ENCODE measurements at regions not wholly inside any gene's neighbourhood (a gene's known extent, or its start where the extent isn't known, plus 50 kb on each side); places are given as distances from the start of the nearest gene placed in this dataset.
"Not testable (repeated sequence)": the region's sequence is repeated elsewhere in the genome, so short reads cannot be mapped to it uniquely, and the experiment has no call there.

- DNase-seq = no peak
These were observed 324.1 kb upstream of the GRAMD2B start for GRCh38 chr5:126099077-126099476.

GRCh38 chr5:126100767-126101166 lies 322.4 kb upstream of the GRAMD2B start:
- DNase-seq = no peak

- no peak for DNase-seq
These were observed 321.3 kb upstream of the GRAMD2B start for GRCh38 chr5:126101901-126102300.

DNA sequence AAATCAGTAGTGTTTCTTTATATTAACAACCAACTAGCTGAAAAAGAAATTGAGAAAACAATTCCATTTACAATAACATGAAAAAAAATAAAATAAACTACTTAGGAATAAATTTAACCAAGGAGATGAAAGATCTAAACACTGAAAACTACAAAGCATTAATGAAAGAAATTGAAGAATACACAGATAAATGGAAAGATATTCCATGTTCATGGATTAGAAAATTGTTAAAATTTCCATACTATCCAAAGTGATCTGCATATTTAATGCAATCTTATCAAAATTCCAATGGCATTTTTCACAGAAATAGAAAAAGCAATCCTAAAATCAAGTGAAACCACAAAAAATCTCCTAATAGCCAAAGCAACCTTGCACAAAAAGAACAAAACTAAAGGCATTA lies 320.2 kb upstream of the GRAMD2B start:
- no peak for DNase-seq

DNA sequence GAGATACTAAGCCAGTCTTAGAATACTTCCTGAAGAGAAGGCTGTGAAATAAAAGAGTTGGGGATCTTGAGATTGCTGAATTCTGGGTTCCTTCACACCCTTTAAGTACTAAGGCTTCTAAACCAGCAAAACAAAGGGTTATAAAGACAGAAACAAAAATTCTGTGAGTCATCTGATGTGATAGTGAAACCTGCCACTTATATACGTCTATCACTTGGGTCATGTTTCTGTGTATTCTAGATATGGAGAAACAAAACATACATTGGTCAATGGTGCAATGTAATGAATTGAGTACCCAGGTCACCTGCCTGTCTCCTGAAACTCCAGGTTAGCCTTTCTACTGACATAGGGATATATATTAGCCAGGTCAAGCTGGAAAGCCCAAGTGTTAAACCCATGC lies 319.3 kb upstream of the GRAMD2B start:
- DNase-seq = no peak

DNA sequence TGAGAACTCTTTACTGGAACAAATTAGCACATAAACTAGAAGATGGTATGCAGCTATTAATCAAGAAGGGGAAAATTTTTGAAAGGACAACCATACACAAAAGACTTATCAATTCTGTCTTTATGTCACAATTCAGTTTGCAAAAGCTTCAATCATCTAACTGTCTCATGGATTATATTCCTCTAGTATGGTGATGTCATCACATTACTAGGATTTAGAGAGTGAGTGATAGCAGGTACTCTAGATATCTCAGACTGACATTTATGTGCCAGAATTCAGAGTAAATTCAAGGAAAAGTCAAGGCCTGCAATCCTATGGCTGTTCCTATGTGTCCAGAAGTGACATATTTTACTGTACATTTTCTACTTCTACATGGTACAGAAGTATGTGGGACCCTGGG lies 318.9 kb upstream of the GRAMD2B start:
- DNase-seq = no peak

DNA sequence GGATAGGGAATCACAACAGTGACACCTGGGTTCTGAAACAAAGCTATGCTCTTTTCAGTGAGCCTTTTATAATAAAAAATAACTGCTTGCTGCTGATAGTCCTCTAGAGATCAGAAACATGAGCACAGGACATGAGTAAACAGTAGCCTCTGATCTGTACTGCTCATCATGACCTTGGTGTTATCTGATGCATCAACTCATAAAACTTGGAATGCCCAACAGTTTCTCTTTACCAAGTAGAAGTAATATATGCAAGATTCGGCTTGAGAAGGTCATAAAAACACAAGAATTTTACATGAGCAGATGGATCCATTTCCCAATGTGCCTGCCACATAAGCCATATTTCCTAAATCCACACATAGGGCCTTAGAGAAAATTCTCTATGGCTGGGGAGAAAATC lies 318.3 kb upstream of the GRAMD2B start:
- DNase-seq = no peak

DNA sequence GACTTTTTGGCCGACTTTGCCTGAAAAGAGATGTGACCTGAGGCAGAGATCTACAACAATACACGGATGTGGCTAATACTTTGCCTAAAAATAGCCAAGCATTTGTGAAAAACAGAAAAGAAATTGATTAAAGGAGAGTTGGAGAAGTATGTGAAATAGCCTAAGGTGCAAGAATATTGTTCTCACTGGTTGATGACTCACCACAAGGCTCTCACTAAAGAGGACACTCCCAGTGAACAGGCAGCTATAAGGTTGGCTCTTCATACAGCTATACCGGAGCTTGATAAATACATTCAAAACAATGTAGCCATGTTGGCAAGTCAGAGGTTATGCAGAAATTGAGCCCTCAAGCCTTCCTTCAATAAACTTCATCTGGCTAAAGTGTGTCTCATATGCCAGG lies 317.2 kb upstream of the GRAMD2B start:
- DNase-seq = no peak

GRCh38 chr5:126107381-126107780 lies 315.8 kb upstream of the GRAMD2B start:
- no peak for DNase-seq

- DNase-seq = no peak
These were observed 314.7 kb upstream of the GRAMD2B start for GRCh38 chr5:126108470-126108869.

DNA sequence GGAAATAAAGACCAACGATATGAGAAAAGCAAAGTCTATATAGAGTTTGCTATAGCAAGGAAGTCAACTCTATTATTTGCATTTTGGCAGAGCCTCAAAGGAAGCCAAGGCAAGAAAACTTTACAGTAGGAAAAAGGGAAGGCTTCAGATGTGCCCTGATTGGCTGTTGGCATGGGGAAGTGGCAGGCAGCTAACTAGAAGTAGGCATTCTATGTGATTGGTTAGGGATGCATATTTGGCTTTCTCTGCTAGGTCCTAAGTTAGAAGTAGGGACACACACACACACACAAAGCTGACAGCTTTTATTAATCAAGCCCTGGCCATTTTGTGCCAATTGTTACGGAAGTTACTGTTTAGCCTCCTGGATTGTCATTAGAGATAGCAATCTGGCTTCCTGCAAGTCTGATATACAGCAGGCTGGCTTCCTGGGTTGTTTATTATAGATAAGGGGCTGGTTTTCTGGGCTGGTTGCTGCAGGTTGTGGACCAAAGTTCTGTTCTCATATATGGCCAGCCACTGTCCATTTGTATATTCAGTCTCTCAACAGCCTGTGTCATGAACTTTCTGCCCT lies 308.1 kb upstream of the GRAMD2B start:
- DNase-seq = no peak

- DNase-seq = no peak
These were observed 306.2 kb upstream of the GRAMD2B start for GRCh38 chr5:126117044-126117443.

GRCh38 chr5:126119887-126120442 lies 303.2 kb upstream of the GRAMD2B start:
- no peak for DNase-seq

DNA sequence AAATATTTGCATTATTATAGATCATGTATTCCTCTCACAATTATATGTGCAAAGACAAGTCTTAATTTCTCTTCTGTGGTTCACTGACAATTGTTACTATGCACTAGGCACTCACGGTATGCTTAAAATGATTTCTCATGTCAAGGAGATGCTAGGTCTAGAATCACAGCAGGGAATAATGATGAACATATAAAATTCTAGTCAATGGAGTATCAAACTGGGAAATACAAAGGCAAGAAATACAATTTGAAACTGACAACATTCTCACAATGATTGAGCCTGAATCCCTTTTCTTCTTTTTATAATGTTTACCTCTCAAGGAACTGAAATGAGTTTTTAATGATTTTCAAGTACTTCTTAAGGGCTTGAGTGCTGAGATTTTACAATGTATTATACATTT lies 302.3 kb upstream of the GRAMD2B start:
- DNase-seq = no peak

GRCh38 chr5:126122942-126123341 lies 300.3 kb upstream of the GRAMD2B start:
- DNase-seq = no peak

DNA sequence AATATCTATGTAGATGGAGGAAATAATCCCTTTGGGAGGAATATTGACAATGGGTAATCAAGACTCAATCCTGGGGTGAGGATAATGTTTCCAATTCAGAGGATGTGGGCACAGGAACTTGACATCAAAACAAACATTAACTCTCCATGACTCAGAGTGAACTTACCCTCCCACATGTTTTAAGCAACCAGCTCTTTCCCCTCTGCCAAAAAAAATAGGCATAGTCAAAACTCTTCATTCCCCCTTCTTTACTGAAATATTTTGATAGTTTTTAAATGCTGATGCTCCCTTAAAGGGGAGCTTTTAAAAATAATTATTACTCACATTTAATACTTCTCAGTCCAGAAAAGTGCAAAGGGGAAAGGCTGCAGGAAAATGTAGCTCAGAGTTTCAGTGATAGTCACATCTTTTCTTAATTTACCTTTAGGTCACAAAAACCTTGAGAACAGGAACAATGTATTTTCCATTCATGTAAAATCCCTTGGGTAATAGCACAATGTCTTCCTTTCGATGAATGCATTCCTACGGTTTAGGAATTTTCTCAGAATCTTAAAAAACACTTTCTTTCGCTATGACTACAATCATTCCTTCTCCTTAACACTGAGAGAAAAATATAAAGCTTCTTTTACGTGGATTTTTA lies 298.4 kb upstream of the GRAMD2B start:
- DNase-seq = no peak

DNA sequence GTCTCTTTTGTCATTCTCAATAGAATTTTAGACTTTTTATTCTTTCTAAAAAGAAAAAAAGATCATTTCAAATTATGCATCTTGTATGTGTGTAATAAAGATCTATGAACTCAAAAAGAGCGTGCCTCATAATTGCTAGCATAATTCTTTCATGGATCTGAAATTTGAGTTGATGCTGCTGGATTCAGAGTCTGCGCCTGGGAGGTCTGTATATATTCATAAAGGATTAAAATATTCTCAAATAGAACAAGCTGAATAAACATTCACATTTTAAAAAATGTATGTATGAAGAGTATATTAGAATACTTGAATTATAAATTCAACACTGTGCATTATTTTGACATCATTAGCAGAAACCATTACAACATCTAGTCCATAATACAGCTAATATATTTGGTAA lies 297.8 kb upstream of the GRAMD2B start:
- DNase-seq = no peak

DNA sequence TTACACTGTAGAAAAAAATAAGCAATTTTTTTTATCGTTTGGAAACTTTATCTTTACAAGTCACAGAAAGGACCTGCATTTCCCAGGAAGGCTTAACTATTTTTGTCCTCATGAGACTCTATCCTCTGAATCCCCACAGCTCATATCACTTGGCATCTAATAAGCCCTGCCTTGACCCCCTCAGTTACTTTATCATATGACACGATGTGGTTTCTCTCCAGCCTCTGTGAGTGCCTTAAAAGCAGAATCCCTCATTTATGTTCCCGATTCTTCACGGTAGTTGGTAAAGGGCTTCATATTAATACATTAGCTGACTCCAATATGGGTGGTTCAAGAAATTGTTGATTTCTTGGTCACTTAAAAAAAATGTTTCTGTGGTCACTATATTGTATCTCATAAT lies 296.6 kb upstream of the GRAMD2B start:
- DNase-seq = no peak

GRCh38 chr5:126127371-126127770 lies 295.8 kb upstream of the GRAMD2B start:
- DNase-seq = not testable (repeated sequence)

- DNase-seq = no peak
These were observed 293.8 kb upstream of the GRAMD2B start for GRCh38 chr5:126129431-126129830.

GRCh38 chr5:126133424-126133823 lies 289.8 kb upstream of the GRAMD2B start:
- no peak for DNase-seq

GRCh38 chr5:126137891-126138280 lies 285.3 kb upstream of the GRAMD2B start:
- DNase-seq = no peak

GRCh38 chr5:126138281-126138931 lies 284.8 kb upstream of the GRAMD2B start:
- no peak for DNase-seq

GRCh38 chr5:126139086-126139485 lies 284.1 kb upstream of the GRAMD2B start:
- DNase-seq = no peak

All from NCI-H2081 treated with DMSO at 0.1 percent for 48 hours (cell line).